IPS DF 6.9 (cell line): ENCODE measurements at regions not wholly inside any gene's neighbourhood (a gene's known extent, or its start where the extent isn't known, plus 50 kb on each side); places are given as distances from the start of the nearest gene placed in this dataset.

Experiments
- DNase-seq: peaks from one replicate; pipeline ENCODE4 v3.0.0-alpha.2; 2013; ENCODE audit warnings: low read depth, low spot score
- H3K27ac ChIP-seq: one replicate; pipeline ENCODE4 v1.5.1; 2013; ENCODE audit warnings: low read length, control low read depth
- H3K27me3 ChIP-seq: 2 replicates; pipeline ENCODE4 v1.6.1; 2013; ENCODE audit warnings: mild to moderate bottlenecking, low read length; ENCODE audit not compliant: control insufficient read depth, insufficient read depth
- H3K36me3 ChIP-seq: 2 replicates; pipeline ENCODE4 v1.6.1; 2013; ENCODE audit warnings: low read length; ENCODE audit not compliant: control insufficient read depth, insufficient read depth
- H3K4me1 ChIP-seq: 2 replicates; pipeline ENCODE4 v1.6.1; 2013; ENCODE audit warnings: low read length; ENCODE audit not compliant: control insufficient read depth, insufficient read depth
- H3K4me3 ChIP-seq: 2 replicates; pipeline ENCODE4 v1.5.1; 2013; ENCODE audit warnings: mild to moderate bottlenecking, low read length
- H3K9me3 ChIP-seq: 2 replicates; pipeline ENCODE4 v1.6.1; 2013; ENCODE audit warnings: low read length, inconsistent platforms; ENCODE audit not compliant: control insufficient read depth, insufficient read depth
- WGBS: extraction: QIAGEN DNeasy Blood & Tissue Kit; methylation state at CpG from one replicate; pipeline ENCODE4 v1.1.7; 2013; ENCODE audit warnings: mixed read lengths, missing lambda C conversion rate; ENCODE audit not compliant: insufficient read length, insufficient coverage; 5-methylcytosine and 5-hydroxymethylcytosine counted together

- no peak overlapping the region for H3K27ac ChIP-seq
- H3K4me3 ChIP-seq = no peak overlapping the region
- H3K36me3 ChIP-seq = no peaks in the 10 kb centered on the region
- no peak for DNase-seq
- H3K9me3 ChIP-seq = no peaks in the 10 kb centered on the region
- WGBS = no CpG with 5 or more reads among the region's 8 CpGs
- no peaks in the 10 kb centered on the region for H3K27me3 ChIP-seq
- H3K4me1 ChIP-seq = no peaks in the 10 kb centered on the region
Observed at GRCh38 chr6:143579703-143580102, 68.2 kb upstream of the FUCA2 start.

- no CpG with 5 or more reads among the region's 2 CpGs for WGBS
- no peak for DNase-seq
- Histone ChIP-seq H3K4me3 (no peak overlapping the region), H3K27me3 (no peaks in the 10 kb centered on the region), H3K4me1 (no peaks in the 10 kb centered on the region), H3K36me3 (no peaks in the 10 kb centered on the region), H3K9me3 (no peaks in the 10 kb centered on the region), H3K27ac (no peak overlapping the region)
Observed at GRCh38 chr6:143578054-143578453, 66.5 kb upstream of the FUCA2 start.

GRCh38 chr6:143575901-143576426, 64.4 kb upstream of the FUCA2 start:
- no peaks in the 10 kb centered on the region for H3K4me1 ChIP-seq
- H3K36me3 ChIP-seq = no peaks in the 10 kb centered on the region
- no peaks in the 10 kb centered on the region for H3K9me3 ChIP-seq
- DNase-seq = no peak
- no peak overlapping the region for H3K27ac ChIP-seq
- no peaks in the 10 kb centered on the region for H3K27me3 ChIP-seq
- no CpG with 5 or more reads among the region's 6 CpGs for WGBS
- no peak overlapping the region for H3K4me3 ChIP-seq

- H3K4me3 ChIP-seq = no peak overlapping the region
- H3K9me3 ChIP-seq = no peaks in the 10 kb centered on the region
- peaks cover 1% of the 10 kb centered on the region; the same call in 1 of the 2 replicates for H3K4me1 ChIP-seq
- WGBS = no CpG with 5 or more reads among the region's 5 CpGs
- no peaks in the 10 kb centered on the region for H3K36me3 ChIP-seq
- no peak overlapping the region for H3K27ac ChIP-seq
- no peaks in the 10 kb centered on the region for H3K27me3 ChIP-seq
- peak; percentile 67 for DNase-seq
Observed at GRCh38 chr6:143575440-143575839, 63.9 kb upstream of the FUCA2 start.

GRCh38 chr6:143570147-143570853, 58.8 kb upstream of the FUCA2 start:
- Histone ChIP-seq H3K4me3 (no peak overlapping the region), H3K27ac (no peak overlapping the region), H3K36me3 (no peaks in the 10 kb centered on the region), H3K9me3 (no peaks in the 10 kb centered on the region), H3K4me1 (peaks cover 1% of the 10 kb centered on the region; the same call in 1 of the 2 replicates), H3K27me3 (no peaks in the 10 kb centered on the region)
- no CpG with 5 or more reads among the region's 13 CpGs for WGBS
- DNase-seq = no peak

- Histone ChIP-seq H3K36me3 (no peaks in the 10 kb centered on the region), H3K27me3 (no peaks in the 10 kb centered on the region), H3K9me3 (no peaks in the 10 kb centered on the region), H3K4me1 (peaks cover 1% of the 10 kb centered on the region; the same call in 1 of the 2 replicates), H3K27ac (no peak overlapping the region), H3K4me3 (no peak overlapping the region)
- no peak for DNase-seq
- no CpG with 5 or more reads among the region's 4 CpGs for WGBS
Observed at GRCh38 chr6:143569040-143569439, 57.5 kb upstream of the FUCA2 start.

GRCh38 chr6:143564484-143565017, 53.0 kb upstream of the FUCA2 start:
- no peak overlapping the region for H3K4me3 ChIP-seq
- no peaks in the 10 kb centered on the region for H3K27me3 ChIP-seq
- H3K36me3 ChIP-seq = no peaks in the 10 kb centered on the region
- H3K9me3 ChIP-seq = no peaks in the 10 kb centered on the region
- WGBS = no CpG with 5 or more reads among the region's 6 CpGs
- no peak overlapping the region for H3K27ac ChIP-seq
- H3K4me1 ChIP-seq = no peaks in the 10 kb centered on the region
- DNase-seq = no peak

- H3K4me1 ChIP-seq = no peaks in the 10 kb centered on the region
- H3K4me3 ChIP-seq = no peak overlapping the region
- no peaks in the 10 kb centered on the region for H3K27me3 ChIP-seq
- WGBS = no CpG with 5 or more reads among the region's 4 CpGs
- DNase-seq = no peak
- H3K9me3 ChIP-seq = no peaks in the 10 kb centered on the region
- no peak overlapping the region for H3K27ac ChIP-seq
- no peaks in the 10 kb centered on the region for H3K36me3 ChIP-seq
Observed at GRCh38 chr6:143562143-143562542, 50.6 kb upstream of the FUCA2 start.
